Peyer's patch (tissue), 4 donors: ENCODE measurements at regions not wholly inside any gene's neighbourhood (a gene's known extent, or its start where the extent isn't known, plus 50 kb on each side); places are given as distances from the start of the nearest gene placed in this dataset.

ENCODE experiments used
- POLR2A ChIP-seq, 2 donors: fragments of 450-650 bp; IDR thresholded peaks; one replicate each; pipeline ENCODE4 v1.5.1; 2017; ENCODE audit warnings: antibody characterized with exemption in 2 of 2, mild to moderate bottlenecking in 2 of 2, moderate library complexity in 2 of 2
- TF ChIP-seq, protein P1 (sequence below), 6 experiments: fragments of 450-650 bp in 4 of 6; fragments of 200-600 bp in 2 of 6; sonication (generic) in 1 of 6; IDR thresholded peaks; one replicate each; pipeline ENCODE4 v1.5.1; 2017 to 2019; ENCODE audit warnings: antibody characterized with exemption in 6 of 6, mild to moderate bottlenecking in 3 of 6, moderate library complexity in 1 of 6

DNA sequence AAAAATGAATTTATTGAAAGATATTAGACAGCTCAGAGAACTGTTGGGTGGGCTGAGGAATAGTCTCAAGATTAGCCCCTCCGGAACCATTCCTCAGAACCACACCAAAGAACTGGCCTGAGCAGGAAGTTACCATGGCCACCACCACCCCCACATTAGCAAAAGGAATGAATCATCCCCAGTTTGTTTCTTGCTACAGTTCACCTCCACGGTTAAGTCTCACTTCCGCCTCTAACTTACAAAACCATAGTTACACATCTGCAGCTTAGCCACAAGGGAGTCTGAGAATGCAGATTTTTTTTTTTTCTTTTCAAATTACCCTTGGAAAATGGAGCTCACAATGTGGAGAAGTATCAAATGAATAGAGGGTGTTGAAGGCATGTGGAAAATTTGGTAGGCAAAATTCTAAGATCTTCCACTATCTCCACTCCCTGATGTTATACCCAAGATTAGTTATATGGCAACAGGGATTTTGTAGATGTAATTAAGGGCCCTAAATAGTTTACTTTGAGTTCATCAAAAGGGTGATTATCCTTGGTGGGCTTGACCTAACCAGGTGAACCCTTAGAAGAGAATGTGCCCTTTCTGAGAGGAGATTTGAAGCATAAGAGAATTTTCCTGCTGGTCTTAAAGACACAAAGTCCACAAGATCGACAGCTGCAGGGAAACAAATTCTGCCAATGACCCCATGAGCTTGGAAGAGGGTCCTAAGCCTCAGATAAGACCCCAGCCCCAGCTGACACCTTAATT, 129.8 kb upstream of the KRR1 start:
- TF ChIP-seq, protein P1, sequence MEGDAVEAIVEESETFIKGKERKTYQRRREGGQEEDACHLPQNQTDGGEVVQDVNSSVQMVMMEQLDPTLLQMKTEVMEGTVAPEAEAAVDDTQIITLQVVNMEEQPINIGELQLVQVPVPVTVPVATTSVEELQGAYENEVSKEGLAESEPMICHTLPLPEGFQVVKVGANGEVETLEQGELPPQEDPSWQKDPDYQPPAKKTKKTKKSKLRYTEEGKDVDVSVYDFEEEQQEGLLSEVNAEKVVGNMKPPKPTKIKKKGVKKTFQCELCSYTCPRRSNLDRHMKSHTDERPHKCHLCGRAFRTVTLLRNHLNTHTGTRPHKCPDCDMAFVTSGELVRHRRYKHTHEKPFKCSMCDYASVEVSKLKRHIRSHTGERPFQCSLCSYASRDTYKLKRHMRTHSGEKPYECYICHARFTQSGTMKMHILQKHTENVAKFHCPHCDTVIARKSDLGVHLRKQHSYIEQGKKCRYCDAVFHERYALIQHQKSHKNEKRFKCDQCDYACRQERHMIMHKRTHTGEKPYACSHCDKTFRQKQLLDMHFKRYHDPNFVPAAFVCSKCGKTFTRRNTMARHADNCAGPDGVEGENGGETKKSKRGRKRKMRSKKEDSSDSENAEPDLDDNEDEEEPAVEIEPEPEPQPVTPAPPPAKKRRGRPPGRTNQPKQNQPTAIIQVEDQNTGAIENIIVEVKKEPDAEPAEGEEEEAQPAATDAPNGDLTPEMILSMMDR (IDR thresholded peaks at IDR 0.05), result no peak
- TF ChIP-seq POLR2A (IDR thresholded peaks at IDR 0.05), result no peak
